Sigmoid colon (tissue), 4 donors: ENCODE measurements at regions not wholly inside any gene's neighbourhood (a gene's known extent, or its start where the extent isn't known, plus 50 kb on each side); places are given as distances from the start of the nearest gene placed in this dataset.

ENCODE experiments used
- POLR2AphosphoS5 ChIP-seq, 4 donors: sonication (generic); formaldehyde crosslinking; IDR thresholded peaks; one replicate each; pipeline ENCODE4 v1.6.1; 2017; ENCODE audit warnings: antibody characterized with exemption in 4 of 4
- TF ChIP-seq, protein P1 (sequence below), 4 experiments: fragments of 450-650 bp in 3 of 4; fragments of 200-600 bp in 1 of 4; IDR thresholded peaks; one replicate each; pipeline ENCODE4 v1.5.1; 2016 to 2019; ENCODE audit warnings: antibody characterized with exemption in 4 of 4, mild to moderate bottlenecking in 3 of 4, moderate library complexity in 2 of 4

- no peak for TF ChIP-seq POLR2AphosphoS5 (IDR thresholded peaks at IDR 0.05)
- TF ChIP-seq, protein P1, sequence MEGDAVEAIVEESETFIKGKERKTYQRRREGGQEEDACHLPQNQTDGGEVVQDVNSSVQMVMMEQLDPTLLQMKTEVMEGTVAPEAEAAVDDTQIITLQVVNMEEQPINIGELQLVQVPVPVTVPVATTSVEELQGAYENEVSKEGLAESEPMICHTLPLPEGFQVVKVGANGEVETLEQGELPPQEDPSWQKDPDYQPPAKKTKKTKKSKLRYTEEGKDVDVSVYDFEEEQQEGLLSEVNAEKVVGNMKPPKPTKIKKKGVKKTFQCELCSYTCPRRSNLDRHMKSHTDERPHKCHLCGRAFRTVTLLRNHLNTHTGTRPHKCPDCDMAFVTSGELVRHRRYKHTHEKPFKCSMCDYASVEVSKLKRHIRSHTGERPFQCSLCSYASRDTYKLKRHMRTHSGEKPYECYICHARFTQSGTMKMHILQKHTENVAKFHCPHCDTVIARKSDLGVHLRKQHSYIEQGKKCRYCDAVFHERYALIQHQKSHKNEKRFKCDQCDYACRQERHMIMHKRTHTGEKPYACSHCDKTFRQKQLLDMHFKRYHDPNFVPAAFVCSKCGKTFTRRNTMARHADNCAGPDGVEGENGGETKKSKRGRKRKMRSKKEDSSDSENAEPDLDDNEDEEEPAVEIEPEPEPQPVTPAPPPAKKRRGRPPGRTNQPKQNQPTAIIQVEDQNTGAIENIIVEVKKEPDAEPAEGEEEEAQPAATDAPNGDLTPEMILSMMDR (IDR thresholded peaks at IDR 0.05), result no peak
These were observed 66.4 kb downstream of the OSR1 start for GRCh38 chr2:19292007-19292406.
